ENCODE measurements at regions not wholly inside any gene's neighbourhood (a gene's known extent, or its start where the extent isn't known, plus 50 kb on each side); places are given as distances from the start of the nearest gene placed in this dataset.

DNA sequence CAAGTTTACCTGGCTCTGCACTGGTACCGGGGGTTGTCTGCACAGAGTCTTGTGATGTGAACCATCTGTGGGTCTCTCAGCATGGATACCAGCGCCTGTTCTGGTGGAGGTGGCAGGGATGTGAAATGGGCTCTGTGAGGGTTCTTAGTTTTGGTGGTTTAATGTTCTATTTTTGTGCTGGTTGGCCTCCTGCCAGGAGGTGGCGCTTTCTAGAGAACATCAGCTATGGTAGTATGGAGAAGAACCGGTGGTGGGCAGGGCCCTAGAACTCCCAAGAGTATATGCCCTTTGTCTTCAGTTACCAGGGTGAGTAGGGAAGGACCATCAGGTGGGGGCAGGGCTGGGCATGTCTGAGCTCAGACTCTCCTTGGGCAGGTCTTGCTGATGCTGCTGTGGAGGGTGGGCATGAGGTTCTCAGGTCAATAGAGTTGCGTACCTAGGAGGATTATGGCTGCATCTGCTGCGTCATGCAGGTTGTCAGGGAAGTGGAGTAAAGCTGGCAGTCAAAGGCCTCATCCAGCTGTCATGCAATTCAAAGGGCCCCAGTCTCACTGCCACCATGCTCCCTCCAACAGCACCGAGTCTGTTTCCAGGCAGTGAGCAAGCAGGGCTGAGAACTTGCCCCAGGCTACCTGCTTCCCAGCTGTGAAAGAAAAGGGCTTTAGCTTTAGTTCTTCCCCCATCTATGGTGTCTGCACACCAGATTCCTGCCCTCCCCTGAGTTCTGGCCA is 278.0 kb downstream of the METTL4 start:
- TF ChIP-seq, protein P1, sequence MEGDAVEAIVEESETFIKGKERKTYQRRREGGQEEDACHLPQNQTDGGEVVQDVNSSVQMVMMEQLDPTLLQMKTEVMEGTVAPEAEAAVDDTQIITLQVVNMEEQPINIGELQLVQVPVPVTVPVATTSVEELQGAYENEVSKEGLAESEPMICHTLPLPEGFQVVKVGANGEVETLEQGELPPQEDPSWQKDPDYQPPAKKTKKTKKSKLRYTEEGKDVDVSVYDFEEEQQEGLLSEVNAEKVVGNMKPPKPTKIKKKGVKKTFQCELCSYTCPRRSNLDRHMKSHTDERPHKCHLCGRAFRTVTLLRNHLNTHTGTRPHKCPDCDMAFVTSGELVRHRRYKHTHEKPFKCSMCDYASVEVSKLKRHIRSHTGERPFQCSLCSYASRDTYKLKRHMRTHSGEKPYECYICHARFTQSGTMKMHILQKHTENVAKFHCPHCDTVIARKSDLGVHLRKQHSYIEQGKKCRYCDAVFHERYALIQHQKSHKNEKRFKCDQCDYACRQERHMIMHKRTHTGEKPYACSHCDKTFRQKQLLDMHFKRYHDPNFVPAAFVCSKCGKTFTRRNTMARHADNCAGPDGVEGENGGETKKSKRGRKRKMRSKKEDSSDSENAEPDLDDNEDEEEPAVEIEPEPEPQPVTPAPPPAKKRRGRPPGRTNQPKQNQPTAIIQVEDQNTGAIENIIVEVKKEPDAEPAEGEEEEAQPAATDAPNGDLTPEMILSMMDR (IDR thresholded peaks at IDR 0.05; ENCODE audit: insufficient read depth, low read depth, low read length), result no peak
- no peak for TF ChIP-seq EZH2 (IDR thresholded peaks at IDR 0.05; ENCODE audit: insufficient read depth, low read length)

Measured in astrocyte (in vitro differentiated cells and primary cell).